Activated T-cell treated with anti-CD3 and anti-CD28 coated beads for 4 hours (primary cell): ENCODE measurements at regions not wholly inside any gene's neighbourhood (a gene's known extent, or its start where the extent isn't known, plus 50 kb on each side); places are given as distances from the start of the nearest gene placed in this dataset.
"Not testable (repeated sequence)": the region's sequence is repeated elsewhere in the genome, so short reads cannot be mapped to it uniquely, and the experiment has no call there.

ENCODE experiments used
- DNase-seq: peaks from one replicate; pipeline ENCODE4 v3.0.0-alpha.2; 2020

GRCh38 chr11:134942681-134943080, 530.6 kb upstream of the B3GAT1 start:
- DNase-seq = no peak

GRCh38 chr11:134941936-134942600, 530.0 kb upstream of the B3GAT1 start:
- not testable (repeated sequence) for DNase-seq

GRCh38 chr11:134941326-134941725, 529.3 kb upstream of the B3GAT1 start:
- no peak for DNase-seq

GRCh38 chr11:134940441-134941126, 528.5 kb upstream of the B3GAT1 start:
- DNase-seq = no peak

GRCh38 chr11:134939905-134940304, 527.9 kb upstream of the B3GAT1 start:
- no peak for DNase-seq

GRCh38 chr11:134939031-134939430, 527.0 kb upstream of the B3GAT1 start:
- no peak for DNase-seq

GRCh38 chr11:134938212-134938611, 526.2 kb upstream of the B3GAT1 start:
- no peak for DNase-seq

- DNase-seq = not testable (repeated sequence)
Measured at GRCh38 chr11:134937193-134937592, 525.2 kb upstream of the B3GAT1 start.

GRCh38 chr11:134932761-134933160, 520.7 kb upstream of the B3GAT1 start:
- no peak for DNase-seq

- DNase-seq = no peak
Measured at GRCh38 chr11:134925432-134925831, 513.4 kb upstream of the B3GAT1 start.

GRCh38 chr11:134923441-134923840, 511.4 kb upstream of the B3GAT1 start:
- no peak for DNase-seq

- DNase-seq = no peak
Measured at GRCh38 chr11:134921938-134922337, 509.9 kb upstream of the B3GAT1 start.

- DNase-seq = no peak
Measured at GRCh38 chr11:134920851-134921608, 509.0 kb upstream of the B3GAT1 start.

GRCh38 chr11:134916421-134917213, 504.6 kb upstream of the B3GAT1 start:
- DNase-seq = no peak

- DNase-seq = no peak
Measured at GRCh38 chr11:134915881-134916280, 503.8 kb upstream of the B3GAT1 start.

- DNase-seq = no peak
Measured at GRCh38 chr11:134915212-134915611, 503.2 kb upstream of the B3GAT1 start.

GRCh38 chr11:134913999-134914590, 502.1 kb upstream of the B3GAT1 start:
- DNase-seq = no peak

GRCh38 chr11:134913391-134913790, 501.3 kb upstream of the B3GAT1 start:
- DNase-seq = no peak

GRCh38 chr11:134911514-134912180, 499.6 kb upstream of the B3GAT1 start:
- no peak for DNase-seq

GRCh38 chr11:134908583-134908982, 496.5 kb upstream of the B3GAT1 start:
- DNase-seq = no peak

- DNase-seq = no peak
Measured at GRCh38 chr11:134907636-134908035, 495.6 kb upstream of the B3GAT1 start.

- no peak for DNase-seq
Measured at GRCh38 chr11:134906356-134906955, 494.4 kb upstream of the B3GAT1 start.
